Kidney (tissue), 13 donors: ENCODE measurements at regions not wholly inside any gene's neighbourhood (a gene's known extent, or its start where the extent isn't known, plus 50 kb on each side); places are given as distances from the start of the nearest gene placed in this dataset.

Source experiments
- DNase-seq, 5 donors: peaks; one replicate each; pipeline ENCODE4 v3.0.0-alpha.2; 2013 to 2020
- FAIRE-seq: peaks from 2 replicates; lab custom pipeline; 2012; peaks lifted over from hg19 to GRCh38; lab: Jason Lieb, UNC
- H3K27ac ChIP-seq, 2 donors: one replicate each; pipeline ENCODE4 v1.7.0; 2013; ENCODE audit warnings: low read depth in 2 of 2, low read length in 2 of 2, inconsistent platforms in 1 of 2
- H3K27me3 ChIP-seq: one replicate; pipeline ENCODE4 v1.7.1; 2013; ENCODE audit warnings: low read length, inconsistent platforms; ENCODE audit not compliant: control insufficient read depth, insufficient read depth
- H3K36me3 ChIP-seq, 3 donors: one replicate each; pipeline versions ENCODE4 v1.7.0 to v1.7.1; 2013; ENCODE audit warnings: low read length in 3 of 3, control low read depth in 1 of 3, inconsistent platforms in 1 of 3; ENCODE audit not compliant: insufficient read depth in 3 of 3, control insufficient read depth in 2 of 3
- H3K4me1 ChIP-seq, 3 donors: one replicate each; pipeline versions ENCODE4 v1.7.0 to v1.7.1; 2013; ENCODE audit warnings: low read length in 3 of 3, inconsistent platforms in 1 of 3, low read depth in 1 of 3; ENCODE audit not compliant: control insufficient read depth in 2 of 3, insufficient read depth in 2 of 3
- H3K4me3 ChIP-seq, 3 donors: one replicate each; pipeline versions ENCODE4 v1.7.0 to v1.8.1; 2013; ENCODE audit warnings: low read length in 3 of 3, control low read depth in 1 of 3, inconsistent platforms in 1 of 3
- H3K9ac ChIP-seq, 3 donors: one replicate each; pipeline versions ENCODE4 v1.7.0 to v1.7.1; 2013; ENCODE audit warnings: low read length in 3 of 3, control low read depth in 1 of 3, inconsistent platforms in 1 of 3
- H3K9me3 ChIP-seq, 3 donors: one replicate each; pipeline versions ENCODE4 v1.7.0 to v1.7.1; 2013; ENCODE audit warnings: low read length in 3 of 3, control low read depth in 1 of 3, inconsistent platforms in 1 of 3; ENCODE audit not compliant: control insufficient read depth in 2 of 3, insufficient read depth in 1 of 3
- CTCF ChIP-seq: IDR thresholded peaks from 3 replicates; pipeline ENCODE4 v1.5.1; 2012; ENCODE audit warnings: mild to moderate bottlenecking, moderate library complexity, borderline replicate concordance; ENCODE audit not compliant: insufficient read depth; ENCODE audit errors: extremely low read depth
- intact Hi-C: fragments of 100-400 bp; cut with DNase I; formaldehyde crosslinking; loops from one replicate; pipeline ENCODE4 v1.11.1; 2022
- donor health status: control.
- donor health status: control.
- donor health status: control.
- donor health status: control.
- donor health status: control.
- donor health status: DM: yes; HTN: yes; CAD: no.
- donor health status: Normal renal cell carcinoma (clear cell type).

DNA sequence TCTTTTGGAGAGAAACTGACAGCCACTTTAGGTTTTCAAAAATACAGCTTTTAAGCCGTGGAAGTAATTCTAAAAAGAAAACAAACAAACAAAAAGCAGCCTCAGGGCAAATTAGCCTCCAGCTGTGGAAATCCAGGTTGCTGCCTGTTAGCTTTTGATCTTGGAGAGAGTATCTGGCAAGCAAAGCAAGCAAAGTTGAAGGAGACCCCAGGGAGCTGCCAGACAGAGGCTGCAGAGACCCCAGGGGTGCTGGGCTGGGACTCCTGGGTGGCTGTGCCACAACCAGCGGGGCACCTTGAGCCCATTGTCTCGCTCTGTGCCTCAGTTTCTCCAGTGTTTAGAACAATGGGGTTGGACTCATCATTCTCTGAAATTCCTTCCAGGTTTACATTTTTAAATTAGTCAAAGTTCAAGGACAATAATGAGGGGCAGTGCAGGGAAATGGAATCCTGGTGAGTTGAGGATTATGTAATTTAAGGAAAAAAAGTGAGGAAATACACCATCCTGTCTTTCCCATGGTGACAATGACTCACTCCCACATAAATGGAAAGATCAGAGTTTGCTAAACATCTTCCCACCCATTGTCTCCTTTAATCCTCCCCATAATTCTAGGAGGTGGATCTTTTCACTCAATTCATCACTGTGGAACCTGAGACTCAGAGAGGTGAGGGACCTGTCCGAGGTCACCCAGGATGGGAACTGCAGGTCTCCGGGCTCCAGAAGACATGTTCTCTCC is 480.5 kb downstream of the MATN1 start:
- intact Hi-C loops = no loop called here
- Histone ChIP-seq H3K27ac (no peak overlapping the region), H3K9ac (no peak overlapping the region), H3K27me3 (no peaks in the 10 kb centered on the region), H3K9me3 (no peaks in the 10 kb centered on the region), H3K36me3 (no peaks in the 10 kb centered on the region), H3K4me1 (no peaks in the 10 kb centered on the region), H3K4me3 (no peak overlapping the region)
- DNase-seq (no peak), FAIRE-seq (no peak)
- no peak for TF ChIP-seq CTCF

DNA sequence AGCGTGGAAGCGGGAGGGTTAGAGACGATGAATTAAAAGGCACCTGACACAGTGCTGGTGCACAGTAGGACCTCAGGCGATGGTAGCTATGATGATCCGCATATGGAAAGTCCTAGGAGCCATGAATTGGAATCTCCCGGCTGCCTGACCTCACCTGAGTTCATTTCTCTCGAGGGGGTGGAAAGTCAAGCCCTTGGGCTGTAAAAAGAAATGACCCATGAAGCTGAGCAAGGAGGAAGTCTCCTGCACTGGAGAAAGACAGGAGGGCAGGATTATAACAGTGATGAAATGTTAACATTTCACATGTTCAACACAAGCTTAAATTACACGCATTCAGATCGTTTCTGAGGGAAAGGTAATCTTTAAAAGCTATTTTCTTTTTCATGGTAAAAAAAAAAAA is 481.2 kb downstream of the MATN1 start:
- no peak overlapping the region for H3K27ac ChIP-seq
- FAIRE-seq = no peak
- no peaks in the 10 kb centered on the region for H3K36me3 ChIP-seq
- H3K4me1 ChIP-seq = no peaks in the 10 kb centered on the region
- H3K27me3 ChIP-seq = no peaks in the 10 kb centered on the region
- no peak overlapping the region for H3K4me3 ChIP-seq
- intact Hi-C loops = no loop called here
- peak in 3 of 5 donors; percentile 50 to 75 (median 71) for DNase-seq
- no peaks in the 10 kb centered on the region for H3K9me3 ChIP-seq
- H3K9ac ChIP-seq = no peak overlapping the region
- TF ChIP-seq CTCF = no peak

DNA sequence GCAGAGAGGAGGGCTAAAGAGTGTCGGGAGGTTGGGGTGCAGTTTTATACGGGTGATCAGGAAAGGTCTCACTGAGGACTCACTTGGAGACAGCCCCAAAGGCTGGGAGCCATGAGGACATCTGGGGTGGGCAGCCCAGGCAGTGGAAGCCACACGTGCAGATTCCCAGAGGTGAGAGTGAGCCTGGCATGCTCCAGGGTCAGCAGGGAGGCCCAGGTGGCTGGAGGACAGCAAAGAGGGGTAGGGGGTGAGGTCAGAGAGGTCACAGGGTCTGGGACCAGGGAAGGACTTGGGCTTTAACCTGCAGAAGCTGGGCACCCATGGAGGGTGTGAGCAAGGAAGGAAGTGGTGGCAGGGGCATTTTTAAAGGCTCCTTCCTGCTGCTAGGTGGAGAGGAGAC is 481.7 kb downstream of the MATN1 start:
- TF ChIP-seq CTCF = no peak
- Histone ChIP-seq H3K4me3 (no peak overlapping the region), H3K9ac (no peak overlapping the region), H3K27me3 (no peaks in the 10 kb centered on the region), H3K4me1 (no peaks in the 10 kb centered on the region), H3K9me3 (no peaks in the 10 kb centered on the region), H3K36me3 (no peaks in the 10 kb centered on the region), H3K27ac (no peak overlapping the region)
- FAIRE-seq (no peak), DNase-seq (no peak)
- intact Hi-C loops = no loop called here

GRCh38 chr1:30234091-30234490 is 489.3 kb downstream of the MATN1 start:
- Histone ChIP-seq H3K4me3 (no peak overlapping the region), H3K36me3 (no peaks in the 10 kb centered on the region), H3K9ac (no peak overlapping the region), H3K27ac (no peak overlapping the region), H3K9me3 (no peaks in the 10 kb centered on the region), H3K27me3 (no peaks in the 10 kb centered on the region), H3K4me1 (no peaks in the 10 kb centered on the region)
- no peak for FAIRE-seq
- no peak for DNase-seq
- intact Hi-C loops = no loop called here
- no peak for TF ChIP-seq CTCF
